SU-DHL-6 (cell line): ENCODE measurements at regions not wholly inside any gene's neighbourhood (a gene's known extent, or its start where the extent isn't known, plus 50 kb on each side); places are given as distances from the start of the nearest gene placed in this dataset.

Experiments used
- CTCF ChIP-seq: fragments of 200-600 bp; sonication (generic); IDR thresholded peaks from one replicate; pipeline ENCODE4 v1.5.1; 2017; ENCODE audit warnings: antibody characterized with exemption, mild to moderate bottlenecking, low read length, moderate library complexity; ENCODE audit not compliant: insufficient read depth, poor library complexity, severe bottlenecking
- EZH2phosphoT487 ChIP-seq: fragments of 200-600 bp; sonication (generic), shearing (Covaris generic); conservative IDR thresholded peaks from 2 replicates; pipeline ENCODE4 v1.6.1; 2018; ENCODE audit warnings: mild to moderate bottlenecking, antibody characterized with exemption, low read length, moderate library complexity, mixed read lengths

GRCh38 chr1:70887936-70888335 is 159.7 kb downstream of the PTGER3 start:
- TF ChIP-seq CTCF = no peak
- no peak for TF ChIP-seq EZH2phosphoT487
